HS-5 (cell line): ENCODE measurements at regions not wholly inside any gene's neighbourhood (a gene's known extent, or its start where the extent isn't known, plus 50 kb on each side); places are given as distances from the start of the nearest gene placed in this dataset.

Source experiments
- DNase-seq: peaks from one replicate; pipeline ENCODE4 v3.0.0-alpha.2; 2012; ENCODE audit warnings: low read depth

DNA sequence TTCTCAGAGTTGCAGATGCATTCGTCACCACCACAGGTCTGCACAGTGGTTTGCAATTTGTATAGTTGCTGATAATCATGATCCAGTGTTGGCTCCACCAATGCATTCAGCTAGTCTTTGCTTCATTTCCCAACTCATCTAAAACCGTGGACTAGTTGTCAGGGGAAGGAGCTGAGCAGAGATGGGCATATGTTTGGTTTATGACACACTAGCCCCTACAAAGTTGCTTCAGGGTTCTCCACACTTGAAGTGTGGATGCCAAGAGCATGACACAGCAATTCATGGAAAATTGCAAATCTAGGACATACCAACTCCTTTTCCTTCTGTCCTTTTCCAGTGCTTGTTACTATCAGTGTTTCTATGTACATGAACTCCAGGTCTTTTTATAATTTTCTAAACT lies 168.0 kb downstream of the TNFSF13B start:
- DNase-seq, result peak; percentile 9

- no peak for DNase-seq
These were observed 170.0 kb downstream of the TNFSF13B start for GRCh38 chr13:108439556-108439955.

DNA sequence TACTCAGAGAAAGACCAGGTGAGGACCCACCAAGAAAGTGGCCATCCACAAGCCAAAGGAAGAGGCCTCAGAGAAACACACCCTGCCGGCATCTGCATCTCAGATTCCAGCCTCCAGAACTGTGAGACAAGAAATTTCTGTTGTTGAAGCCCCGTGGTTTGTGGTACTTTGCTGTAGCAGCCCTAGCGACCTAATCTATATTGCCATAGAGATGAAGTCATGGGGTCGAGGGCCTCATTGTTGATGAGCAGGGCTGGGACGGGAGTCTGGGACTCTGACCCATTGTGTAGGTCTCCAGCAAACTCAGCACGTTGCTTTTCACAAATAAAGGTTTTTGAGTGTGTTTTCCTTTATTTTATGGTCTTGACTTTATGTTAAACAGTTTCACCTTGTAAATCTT lies 174.9 kb downstream of the TNFSF13B start:
- no peak for DNase-seq

DNA sequence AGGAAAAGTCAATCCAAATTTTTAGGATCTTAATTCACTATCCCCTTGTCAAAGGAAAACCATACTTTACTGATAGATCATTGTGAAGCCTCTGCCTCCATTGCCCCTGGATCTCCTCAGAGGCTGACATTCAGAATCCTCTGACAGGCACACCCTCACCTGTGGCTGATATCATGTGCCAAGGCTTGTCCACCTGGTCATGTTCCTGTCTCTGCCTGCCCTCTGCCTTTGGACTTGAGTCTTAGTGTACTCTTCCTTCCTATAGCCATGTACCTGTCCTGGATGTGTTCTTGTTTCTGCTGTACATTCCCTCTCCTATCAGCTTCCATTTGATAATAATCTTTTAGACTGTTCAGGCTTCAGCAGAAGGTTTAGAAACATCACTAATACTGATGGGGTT lies 179.4 kb downstream of the TNFSF13B start:
- DNase-seq, result no peak

GRCh38 chr13:108451121-108451520 lies 178.3 kb upstream of the MYO16 start:
- DNase-seq, result no peak

- no peak for DNase-seq
These were observed 174.1 kb upstream of the MYO16 start for GRCh38 chr13:108455320-108455719.

DNA sequence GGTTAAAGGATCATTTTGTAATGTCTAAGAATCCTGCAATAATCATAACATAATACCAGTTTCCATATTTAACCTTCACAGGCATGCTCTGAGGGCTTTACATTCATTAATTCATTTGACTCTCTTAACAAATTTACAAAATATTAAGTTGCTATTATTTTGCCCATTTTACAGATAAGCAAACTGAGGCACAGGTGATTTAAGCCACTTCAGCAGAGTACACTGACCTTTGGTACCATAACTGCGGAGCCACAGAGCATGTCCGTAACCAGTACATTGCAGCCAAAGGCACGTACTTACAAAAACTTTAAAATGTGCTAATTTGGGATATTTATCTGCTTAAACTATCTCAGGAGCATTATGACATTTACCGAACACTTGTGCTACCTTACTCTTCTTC lies 169.4 kb upstream of the MYO16 start:
- DNase-seq, result no peak

GRCh38 chr13:108460746-108461145 lies 168.7 kb upstream of the MYO16 start:
- DNase-seq, result no peak

DNA sequence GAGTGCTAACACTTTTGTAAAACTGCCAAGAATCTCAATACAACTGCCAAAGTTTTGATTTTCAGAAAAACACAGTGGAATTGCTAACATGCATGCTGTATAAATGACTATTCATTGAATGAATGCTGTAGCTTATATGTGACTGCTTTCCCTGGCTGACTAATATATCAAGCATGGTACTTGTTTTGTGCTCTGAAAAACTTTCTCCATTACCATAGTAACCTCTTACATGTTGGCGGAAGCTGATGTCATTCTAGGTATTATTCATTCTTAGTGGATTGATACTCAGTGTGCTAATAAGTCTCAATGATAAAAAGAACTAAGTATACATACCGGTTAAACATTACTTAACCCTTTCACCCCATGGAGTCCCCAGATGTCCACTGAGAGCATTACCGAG lies 166.1 kb upstream of the MYO16 start:
- peak; percentile 55 for DNase-seq

GRCh38 chr13:108470921-108471320 lies 158.5 kb upstream of the MYO16 start:
- no peak for DNase-seq

DNA sequence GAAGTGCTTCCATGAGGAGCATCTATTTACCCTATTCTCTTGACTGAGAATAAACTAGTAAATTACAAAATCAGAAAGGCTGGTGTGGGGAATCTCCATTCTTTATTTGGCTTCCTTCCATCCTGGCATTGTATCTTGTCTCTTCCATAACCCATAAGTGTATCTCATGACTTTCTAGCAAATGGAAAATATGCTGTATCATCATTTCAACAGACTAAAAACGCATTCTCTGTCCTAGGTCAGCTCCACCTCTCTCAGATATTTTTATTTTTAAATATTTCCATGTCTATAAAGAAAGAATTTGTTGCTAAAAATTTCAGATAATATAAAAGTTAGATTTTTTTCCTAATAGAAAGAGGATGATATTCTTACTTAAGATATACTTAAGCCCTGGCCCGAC lies 154.2 kb upstream of the MYO16 start:
- DNase-seq, result no peak

DNA sequence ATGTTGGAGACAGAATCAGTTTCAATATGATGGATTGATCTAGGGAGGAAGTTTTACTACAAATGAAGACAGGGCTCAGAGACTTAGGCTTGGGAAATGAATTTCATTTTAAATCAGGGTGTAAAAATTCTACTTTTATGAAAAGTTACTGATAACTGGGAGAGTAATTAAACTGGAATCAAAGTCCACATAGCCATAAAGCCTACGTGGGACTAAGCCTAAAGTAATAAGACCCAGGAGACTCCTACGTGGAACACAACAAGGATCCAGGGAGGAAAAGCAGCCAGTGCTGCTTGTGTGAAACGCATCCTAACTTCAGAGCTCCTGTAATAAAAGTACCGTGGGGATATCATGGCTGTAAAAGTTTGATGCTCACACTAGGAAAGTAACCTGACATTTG lies 152.0 kb upstream of the MYO16 start:
- DNase-seq, result no peak

DNA sequence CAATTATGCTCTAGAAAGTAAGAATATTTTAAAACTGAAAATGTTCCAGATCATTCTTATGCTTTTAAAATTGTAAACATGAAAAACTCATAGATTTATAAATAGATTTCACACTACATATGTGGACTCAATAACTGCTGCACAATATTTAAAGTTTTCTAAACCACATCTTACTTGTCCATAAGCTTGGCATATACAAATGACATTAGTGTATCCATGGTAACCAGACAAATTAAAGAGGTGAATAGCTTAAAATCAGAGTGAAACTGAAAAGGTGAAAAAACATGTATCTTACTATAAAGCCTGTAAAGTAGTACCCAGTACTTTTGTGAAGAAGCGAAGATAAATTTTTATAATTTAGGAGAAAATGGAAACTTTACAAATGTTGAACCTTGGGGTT lies 151.2 kb upstream of the MYO16 start:
- no peak for DNase-seq

GRCh38 chr13:108483981-108484380 lies 145.4 kb upstream of the MYO16 start:
- no peak for DNase-seq

GRCh38 chr13:108486096-108486495 lies 143.3 kb upstream of the MYO16 start:
- DNase-seq, result no peak

GRCh38 chr13:108494991-108495645 lies 134.3 kb upstream of the MYO16 start:
- DNase-seq, result no peak

DNA sequence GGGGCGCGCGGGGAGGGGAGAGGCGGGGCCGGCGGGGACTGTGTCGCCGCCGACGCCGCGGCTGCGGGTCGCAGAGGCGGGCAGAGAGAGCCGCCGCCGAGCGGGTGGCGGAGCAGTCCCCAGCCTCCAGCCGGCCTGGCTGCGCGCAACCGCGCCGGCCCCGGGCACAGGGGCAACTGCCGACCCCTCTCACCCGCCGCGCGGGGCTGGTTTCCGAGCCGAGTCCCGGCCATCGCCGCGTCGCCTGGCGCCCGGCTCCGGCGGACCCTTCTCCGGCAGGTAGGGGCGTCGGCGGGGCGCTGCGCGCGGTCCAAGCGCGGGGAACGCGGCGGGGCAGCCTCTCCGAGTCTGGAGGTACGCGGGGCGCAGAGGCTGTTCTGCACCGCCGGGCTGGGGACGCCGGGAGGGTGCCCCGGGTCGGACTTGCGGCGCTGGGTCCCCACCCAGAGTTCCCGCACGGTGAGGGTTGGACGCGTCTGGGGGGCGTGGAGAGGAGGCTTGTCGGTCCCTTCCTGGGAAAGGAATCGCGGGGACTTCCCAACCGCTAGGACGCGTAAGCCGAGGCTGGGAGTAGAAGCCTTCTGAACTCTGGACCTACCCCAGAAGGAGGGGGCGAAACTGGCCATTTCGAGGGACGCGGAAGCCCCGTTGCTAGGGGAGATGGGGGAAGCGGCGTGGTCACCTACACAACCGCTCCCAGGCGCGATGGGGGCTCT lies 133.6 kb upstream of the MYO16 start:
- no peak for DNase-seq

- DNase-seq, result no peak
These were observed 132.8 kb upstream of the MYO16 start for GRCh38 chr13:108496362-108497210.

DNA sequence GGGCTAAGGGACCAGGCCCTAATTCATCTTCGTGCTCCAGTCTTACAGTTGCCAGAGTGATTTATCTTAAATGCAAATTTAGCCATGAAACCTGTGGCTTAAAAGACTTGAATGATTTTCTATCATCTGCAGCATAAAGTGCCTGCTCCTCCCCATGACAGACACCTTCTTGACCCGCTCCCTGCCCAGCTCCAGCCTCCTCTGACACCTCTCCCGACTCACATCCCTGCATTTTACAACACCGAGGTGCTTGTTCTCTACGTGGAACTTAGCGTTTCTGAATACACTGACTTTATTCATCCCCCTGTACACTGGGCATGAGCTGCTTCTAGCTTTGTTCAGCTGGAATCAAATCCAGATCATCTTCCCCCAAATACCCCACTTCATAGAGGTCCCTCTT lies 128.7 kb upstream of the MYO16 start:
- no peak for DNase-seq

DNA sequence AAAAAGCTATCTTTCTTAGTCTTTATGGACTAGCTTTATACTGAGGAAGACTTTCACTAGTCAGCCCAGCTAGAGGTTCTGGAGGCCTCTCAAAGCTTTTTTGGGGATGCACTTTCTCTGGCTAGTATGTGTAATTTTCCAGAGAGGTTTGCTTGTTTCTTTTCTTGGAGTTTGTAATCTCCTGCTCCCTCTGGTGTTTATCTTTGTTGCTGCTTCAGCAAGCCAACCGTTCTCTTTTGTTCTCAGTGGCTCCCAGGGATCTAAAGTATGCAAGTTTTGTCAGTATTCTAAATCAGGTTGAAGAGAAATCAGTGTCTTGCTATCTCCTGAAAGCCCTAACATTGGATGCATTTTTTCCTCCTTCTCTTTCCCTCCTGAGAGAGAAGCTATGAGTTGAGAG lies 121.1 kb upstream of the MYO16 start:
- DNase-seq, result no peak

- no peak for DNase-seq
These were observed 103.6 kb upstream of the MYO16 start for GRCh38 chr13:108525827-108526226.

DNA sequence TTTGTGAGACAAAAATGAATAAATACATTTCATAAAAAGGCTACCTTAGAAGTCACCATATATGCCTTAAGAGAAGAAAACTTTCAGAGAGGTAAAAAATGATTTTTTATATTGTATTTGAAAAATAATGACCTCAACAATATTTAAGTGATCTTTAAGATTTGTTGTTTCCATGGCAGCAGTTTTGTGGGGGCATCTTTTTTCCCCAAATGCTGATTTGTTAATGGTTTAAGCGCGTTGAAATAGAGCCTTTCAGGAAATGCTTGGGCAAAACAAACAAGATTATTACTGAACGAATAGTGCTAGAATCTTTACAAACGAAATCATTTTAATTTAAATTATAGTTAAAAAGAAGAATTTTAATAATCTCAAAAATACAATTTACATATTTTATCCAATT lies 103.1 kb upstream of the MYO16 start:
- no peak for DNase-seq

DNA sequence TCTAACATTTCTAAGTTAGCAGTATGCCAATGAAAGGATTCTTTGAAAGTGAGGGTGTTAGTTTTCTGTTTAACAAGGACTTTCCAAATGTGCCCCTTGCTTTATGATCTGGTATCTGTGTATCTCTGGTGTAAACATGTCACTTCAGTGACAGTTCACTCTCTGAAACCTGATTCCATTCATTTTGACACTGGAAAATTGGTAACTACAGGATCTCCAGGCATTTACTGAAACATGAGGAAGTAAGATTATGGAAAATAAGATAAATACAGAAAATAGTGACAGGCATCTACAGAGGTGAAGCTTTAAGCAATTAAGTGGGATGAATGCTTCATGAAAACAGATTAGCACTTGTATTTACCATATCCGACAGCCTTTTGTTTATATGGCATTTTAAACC lies 101.6 kb upstream of the MYO16 start:
- no peak for DNase-seq
